Smooth muscle cell (in vitro differentiated cells): ENCODE measurements at regions not wholly inside any gene's neighbourhood (a gene's known extent, or its start where the extent isn't known, plus 50 kb on each side); places are given as distances from the start of the nearest gene placed in this dataset.

Experiments
- DNase-seq: peaks from one replicate; lab custom pipeline; 2025; ENCODE audit not compliant: unreplicated experiment; lab: John Stamatoyannopoulos, UW
- H2AFZ ChIP-seq: fragments of 200-600 bp; sonication (generic); 2 replicates; pipeline ENCODE4 v1.6.0; 2016; ENCODE audit warnings: antibody characterized with exemption, low read depth, mild to moderate bottlenecking
- H3F3A ChIP-seq: fragments of 200-600 bp; sonication (generic); 2 replicates; pipeline ENCODE4 v1.6.0; 2017; ENCODE audit warnings: antibody characterized with exemption, low read depth
- H3K27ac ChIP-seq: fragments of 200-600 bp; sonication (generic); 2 replicates; pipeline ENCODE4 v1.5.1; 2016; ENCODE audit warnings: low read depth, mild to moderate bottlenecking
- H3K27me3 ChIP-seq: fragments of 200-600 bp; sonication (generic); 2 replicates; pipeline ENCODE4 v1.6.1; 2016; ENCODE audit warnings: low read depth, mild to moderate bottlenecking
- H3K36me3 ChIP-seq: fragments of 200-600 bp; sonication (generic); 2 replicates; pipeline ENCODE4 v1.5.1; 2016; ENCODE audit warnings: low read depth
- H3K4me1 ChIP-seq: fragments of 200-600 bp; sonication (generic); 2 replicates; pipeline ENCODE4 v1.5.1; 2016; ENCODE audit warnings: low read depth
- H3K4me2 ChIP-seq: fragments of 200-600 bp; sonication (generic); 2 replicates; pipeline ENCODE4 v1.6.0; 2016; ENCODE audit warnings: mild to moderate bottlenecking
- H3K4me3 ChIP-seq: fragments of 200-600 bp; sonication (generic); 2 replicates; pipeline ENCODE4 v1.5.1; 2016; ENCODE audit warnings: mild to moderate bottlenecking
- H3K79me2 ChIP-seq: fragments of 200-600 bp; sonication (generic); 2 replicates; pipeline ENCODE4 v1.6.0; 2016; ENCODE audit warnings: low read depth, mild to moderate bottlenecking
- H3K9ac ChIP-seq: fragments of 200-600 bp; sonication (generic); 2 replicates; pipeline ENCODE4 v1.6.0; 2016; ENCODE audit warnings: low read depth
- H3K9me3 ChIP-seq: fragments of 200-600 bp; sonication (generic); replicated peaks from 2 replicates; pipeline ENCODE4 v1.5.1; 2016; ENCODE audit warnings: low read depth
- H4K20me1 ChIP-seq: fragments of 200-600 bp; sonication (generic); 2 replicates; pipeline ENCODE4 v1.6.0; 2016; ENCODE audit warnings: low read depth
- WGBS: methylation state at CpG from one replicate; pipeline ENCODE4 v1.1.7; 2016; ENCODE audit warnings: low lambda C conversion rate; 5-methylcytosine and 5-hydroxymethylcytosine counted together
- TF ChIP-seq, protein P1 (sequence below): fragments of 200-600 bp; sonication (generic); IDR thresholded peaks from 2 replicates; pipeline ENCODE4 v1.5.1; 2017; ENCODE audit warnings: borderline replicate concordance, mild to moderate bottlenecking, antibody characterized with exemption; ENCODE audit not compliant: insufficient read depth, poor library complexity, severe bottlenecking

DNA sequence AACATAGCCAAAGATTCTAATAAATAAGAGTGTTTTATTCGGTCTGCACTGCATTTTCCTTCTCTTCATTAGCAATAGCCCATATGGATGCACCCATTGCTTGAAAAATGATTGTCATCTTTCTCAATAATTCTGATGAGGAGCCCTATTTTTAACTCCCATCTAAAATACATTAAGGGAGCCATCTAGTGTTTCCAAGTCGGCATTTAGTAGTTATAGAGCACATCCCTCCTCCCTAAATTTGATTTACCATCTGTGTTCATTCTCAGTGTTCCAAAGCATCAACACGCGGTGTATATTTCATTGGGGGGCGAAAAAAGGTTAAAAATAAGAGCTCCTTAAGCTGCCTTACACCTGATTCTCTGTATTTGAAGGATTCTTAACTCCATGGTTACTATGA is 119.2 kb upstream of the IPO5 start:
- Histone ChIP-seq H2AFZ (no peak overlapping the region), H3K9me3 (no peaks in the 10 kb centered on the region), H3K4me1 (no peaks in the 10 kb centered on the region), H3K27ac (no peak overlapping the region), H4K20me1 (no peaks in the 10 kb centered on the region), H3K4me2 (no peak overlapping the region), H3F3A (no peaks in the 10 kb centered on the region), H3K9ac (no peak overlapping the region), H3K79me2 (no peaks in the 10 kb centered on the region), H3K36me3 (no peaks in the 10 kb centered on the region), H3K27me3 (peaks cover 2% of the 10 kb centered on the region), H3K4me3 (no peak overlapping the region)
- TF ChIP-seq, protein P1, sequence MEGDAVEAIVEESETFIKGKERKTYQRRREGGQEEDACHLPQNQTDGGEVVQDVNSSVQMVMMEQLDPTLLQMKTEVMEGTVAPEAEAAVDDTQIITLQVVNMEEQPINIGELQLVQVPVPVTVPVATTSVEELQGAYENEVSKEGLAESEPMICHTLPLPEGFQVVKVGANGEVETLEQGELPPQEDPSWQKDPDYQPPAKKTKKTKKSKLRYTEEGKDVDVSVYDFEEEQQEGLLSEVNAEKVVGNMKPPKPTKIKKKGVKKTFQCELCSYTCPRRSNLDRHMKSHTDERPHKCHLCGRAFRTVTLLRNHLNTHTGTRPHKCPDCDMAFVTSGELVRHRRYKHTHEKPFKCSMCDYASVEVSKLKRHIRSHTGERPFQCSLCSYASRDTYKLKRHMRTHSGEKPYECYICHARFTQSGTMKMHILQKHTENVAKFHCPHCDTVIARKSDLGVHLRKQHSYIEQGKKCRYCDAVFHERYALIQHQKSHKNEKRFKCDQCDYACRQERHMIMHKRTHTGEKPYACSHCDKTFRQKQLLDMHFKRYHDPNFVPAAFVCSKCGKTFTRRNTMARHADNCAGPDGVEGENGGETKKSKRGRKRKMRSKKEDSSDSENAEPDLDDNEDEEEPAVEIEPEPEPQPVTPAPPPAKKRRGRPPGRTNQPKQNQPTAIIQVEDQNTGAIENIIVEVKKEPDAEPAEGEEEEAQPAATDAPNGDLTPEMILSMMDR = no peak
- no peak for DNase-seq
- 86% methylated on average over 5 of the region's 5 CpGs for WGBS

DNA sequence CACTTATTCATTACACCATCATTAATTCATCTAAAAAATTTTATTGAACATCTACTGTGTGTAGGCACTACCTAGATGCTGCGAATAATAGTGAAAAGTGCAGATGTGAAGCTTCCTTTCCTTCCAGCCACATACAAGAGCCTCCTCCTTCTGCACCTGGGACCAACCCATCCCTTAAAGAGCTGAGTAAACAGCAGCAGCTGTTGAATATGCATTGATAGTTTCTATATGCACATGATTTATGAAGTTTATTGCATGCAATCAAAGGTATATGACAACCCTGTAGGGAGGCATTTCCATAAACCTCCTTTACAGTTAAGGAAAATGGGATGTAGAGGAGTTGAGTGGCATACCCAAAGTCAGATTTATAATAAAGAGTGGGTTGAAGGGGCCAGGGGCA is 110.3 kb upstream of the IPO5 start:
- Histone ChIP-seq H3K4me1 (no peaks in the 10 kb centered on the region), H3F3A (no peaks in the 10 kb centered on the region), H3K27me3 (peaks cover 24% of the 10 kb centered on the region), H3K9ac (no peak overlapping the region), H3K36me3 (no peaks in the 10 kb centered on the region), H3K79me2 (no peaks in the 10 kb centered on the region), H2AFZ (no peak overlapping the region), H4K20me1 (no peaks in the 10 kb centered on the region), H3K4me2 (no peak overlapping the region), H3K27ac (no peak overlapping the region), H3K4me3 (no peak overlapping the region), H3K9me3 (no peaks in the 10 kb centered on the region)
- no peak for DNase-seq
- 90% methylated on average over 1 of the region's 1 CpG for WGBS
- TF ChIP-seq, protein P1 = no peak

DNA sequence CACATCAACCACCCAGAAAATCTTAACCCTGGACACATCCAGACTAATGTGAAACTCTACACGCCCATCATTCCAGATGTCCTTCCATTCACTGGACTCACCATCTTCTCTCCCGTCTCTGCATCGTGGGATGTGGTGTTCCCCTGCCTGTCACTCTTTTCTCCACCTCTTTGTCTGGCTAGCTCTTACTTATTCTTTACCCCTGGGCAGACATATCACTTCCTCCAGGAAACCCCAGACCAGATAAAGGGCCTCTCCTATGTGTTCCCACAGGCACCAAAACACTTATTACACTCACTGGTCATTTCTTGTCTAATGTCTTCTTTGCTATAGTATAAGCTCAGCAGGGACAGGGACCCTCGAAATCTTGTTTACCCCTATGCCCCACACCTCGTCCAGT is 109.3 kb upstream of the IPO5 start:
- no peaks in the 10 kb centered on the region for H3K79me2 ChIP-seq
- 82% methylated on average over 5 of the region's 5 CpGs for WGBS

DNA sequence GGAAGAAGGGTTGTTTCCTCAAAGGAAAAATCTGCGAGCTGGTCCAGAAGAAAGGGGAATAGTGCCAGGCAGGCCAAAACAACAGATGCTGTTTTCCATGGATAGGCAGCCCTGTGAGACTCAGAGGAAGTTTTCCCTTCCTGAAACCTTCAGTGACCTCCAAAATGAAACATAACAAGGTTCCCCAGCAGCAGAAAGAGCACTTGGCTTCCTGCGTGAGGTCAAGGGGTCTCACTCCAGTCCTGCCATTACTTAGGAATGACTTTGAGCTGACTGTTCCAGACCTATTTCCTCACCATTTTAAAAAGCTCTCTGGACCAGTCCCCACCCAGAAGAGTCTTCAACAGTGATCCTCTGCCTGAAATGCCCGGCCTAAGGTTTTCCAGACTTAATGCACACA is 104.6 kb upstream of the IPO5 start:
- H3K36me3 ChIP-seq = no peaks in the 10 kb centered on the region
- H2AFZ ChIP-seq = no peak overlapping the region
- H3K4me3 ChIP-seq = no peak overlapping the region
- no peak overlapping the region for H3K9ac ChIP-seq
- WGBS = 95% methylated on average over 3 of the region's 3 CpGs
- no peak for DNase-seq
- no peaks in the 10 kb centered on the region for H3K27me3 ChIP-seq
- no peaks in the 10 kb centered on the region for H4K20me1 ChIP-seq
- no peak overlapping the region for H3K27ac ChIP-seq
- no peaks in the 10 kb centered on the region for H3K79me2 ChIP-seq
- no peak overlapping the region for H3K4me2 ChIP-seq
- H3K9me3 ChIP-seq = no peaks in the 10 kb centered on the region
- H3K4me1 ChIP-seq = no peaks in the 10 kb centered on the region
- H3F3A ChIP-seq = no peaks in the 10 kb centered on the region
- TF ChIP-seq, protein P1 = no peak

More for the DNA sequence above, 109.3 kb upstream of the IPO5 start:
- Histone ChIP-seq H3K36me3 (no peaks in the 10 kb centered on the region), H4K20me1 (no peaks in the 10 kb centered on the region), H3K27ac (no peak overlapping the region), H3F3A (no peaks in the 10 kb centered on the region), H3K27me3 (peaks cover 23% of the 10 kb centered on the region), H3K9me3 (no peaks in the 10 kb centered on the region), H2AFZ (no peak overlapping the region), H3K4me1 (no peaks in the 10 kb centered on the region), H3K4me3 (no peak overlapping the region), H3K4me2 (no peak overlapping the region), H3K9ac (no peak overlapping the region)
- DNase-seq = no peak
- TF ChIP-seq, protein P1 = no peak
